ENCODE measurements at regions not wholly inside any gene's neighbourhood (a gene's known extent, or its start where the extent isn't known, plus 50 kb on each side); places are given as distances from the start of the nearest gene placed in this dataset.

- Mint-ChIP-seq H3K27ac (no peak overlapping the region), H3K4me3 (no peak overlapping the region), H3K36me3 (ENCODE audit: low read depth) (no peaks in the 10 kb centered on the region)
Measured at GRCh38 chr9:75414371-75415160, 326.3 kb downstream of the OSTF1 start.

More at GRCh38 chr9:75414371-75415160, 326.3 kb downstream of the OSTF1 start:
- Histone ChIP-seq H3K9me2 (ENCODE audit: insufficient read depth) (peaks cover 22% of the 10 kb centered on the region; the same call in 1 of the 2 replicates), H3K4me3 (no peak overlapping the region), H3K27ac (ENCODE audit: low read depth) (no peak overlapping the region), H3K36me3 (ENCODE audit: insufficient read depth) (no peaks in the 10 kb centered on the region), H2AFZ (peak overlapping the region; percentile 79; the same call in 1 of the 2 replicates), H3K27me3 (ENCODE audit: insufficient read depth) (no peaks in the 10 kb centered on the region), H3K4me2 (peak overlapping the region; percentile 58; the same call in 1 of the 2 replicates), H4K20me1 (replicated peaks; ENCODE audit: insufficient read depth) (no peaks in the 10 kb centered on the region), H3K79me2 (replicated peaks; ENCODE audit: insufficient read depth) (no peaks in the 10 kb centered on the region), H3K4me1 (ENCODE audit: insufficient read depth) (peaks cover 11% of the 10 kb centered on the region), H3F3A (replicated peaks; ENCODE audit: low read depth) (no peaks in the 10 kb centered on the region)
- Mint-ChIP-seq H3K9me3 (peaks cover 3% of the 10 kb centered on the region; the same call in 1 of the 3 replicates), H3K4me1 (peaks cover 14% of the 10 kb centered on the region), H3K27me3 (ENCODE audit: insufficient read depth, low read depth, poor library complexity) (no peaks in the 10 kb centered on the region)
- DNase-seq (ENCODE audit: low spot score): no peak
- ATAC-seq: no peak
- TF ChIP-seq CTCF (conservative IDR thresholded peaks at IDR 0.05; ENCODE audit: low read depth in 2 of 2) (no peak), EZH2 (IDR thresholded peaks at IDR 0.05; ENCODE audit: low read depth, unreplicated experiment) (no peak), ETS1 (IDR thresholded peaks at IDR 0.05) (no peak), CREB1 (CRISPR knock-in tag; IDR thresholded peaks at IDR 0.05; ENCODE audit: low read depth) (no peak)
- TF ChIP-seq, protein P1, sequence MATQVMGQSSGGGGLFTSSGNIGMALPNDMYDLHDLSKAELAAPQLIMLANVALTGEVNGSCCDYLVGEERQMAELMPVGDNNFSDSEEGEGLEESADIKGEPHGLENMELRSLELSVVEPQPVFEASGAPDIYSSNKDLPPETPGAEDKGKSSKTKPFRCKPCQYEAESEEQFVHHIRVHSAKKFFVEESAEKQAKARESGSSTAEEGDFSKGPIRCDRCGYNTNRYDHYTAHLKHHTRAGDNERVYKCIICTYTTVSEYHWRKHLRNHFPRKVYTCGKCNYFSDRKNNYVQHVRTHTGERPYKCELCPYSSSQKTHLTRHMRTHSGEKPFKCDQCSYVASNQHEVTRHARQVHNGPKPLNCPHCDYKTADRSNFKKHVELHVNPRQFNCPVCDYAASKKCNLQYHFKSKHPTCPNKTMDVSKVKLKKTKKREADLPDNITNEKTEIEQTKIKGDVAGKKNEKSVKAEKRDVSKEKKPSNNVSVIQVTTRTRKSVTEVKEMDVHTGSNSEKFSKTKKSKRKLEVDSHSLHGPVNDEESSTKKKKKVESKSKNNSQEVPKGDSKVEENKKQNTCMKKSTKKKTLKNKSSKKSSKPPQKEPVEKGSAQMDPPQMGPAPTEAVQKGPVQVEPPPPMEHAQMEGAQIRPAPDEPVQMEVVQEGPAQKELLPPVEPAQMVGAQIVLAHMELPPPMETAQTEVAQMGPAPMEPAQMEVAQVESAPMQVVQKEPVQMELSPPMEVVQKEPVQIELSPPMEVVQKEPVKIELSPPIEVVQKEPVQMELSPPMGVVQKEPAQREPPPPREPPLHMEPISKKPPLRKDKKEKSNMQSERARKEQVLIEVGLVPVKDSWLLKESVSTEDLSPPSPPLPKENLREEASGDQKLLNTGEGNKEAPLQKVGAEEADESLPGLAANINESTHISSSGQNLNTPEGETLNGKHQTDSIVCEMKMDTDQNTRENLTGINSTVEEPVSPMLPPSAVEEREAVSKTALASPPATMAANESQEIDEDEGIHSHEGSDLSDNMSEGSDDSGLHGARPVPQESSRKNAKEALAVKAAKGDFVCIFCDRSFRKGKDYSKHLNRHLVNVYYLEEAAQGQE (IDR thresholded peaks at IDR 0.05; ENCODE audit: unreplicated experiment): no peak
